ENCODE measurements at regions not wholly inside any gene's neighbourhood (a gene's known extent, or its start where the extent isn't known, plus 50 kb on each side); places are given as distances from the start of the nearest gene placed in this dataset.
"Not testable (repeated sequence)": the region's sequence is repeated elsewhere in the genome, so short reads cannot be mapped to it uniquely, and the experiment has no call there.

GRCh38 chr21:7829411-7829810 lies 2692.0 kb upstream of the TPTE start:
- DNase-seq (ENCODE audit: low spot score): not testable (repeated sequence)

GRCh38 chr21:7837315-7837714 lies 2684.1 kb upstream of the TPTE start:
- DNase-seq (ENCODE audit: low spot score): not testable (repeated sequence)

GRCh38 chr21:7853426-7853825 lies 2668.0 kb upstream of the TPTE start:
- not testable (repeated sequence) for DNase-seq (ENCODE audit: low spot score)

- DNase-seq (ENCODE audit: low spot score): not testable (repeated sequence)
Measured at GRCh38 chr21:7853836-7854235, 2667.5 kb upstream of the TPTE start.
